ENCODE measurements at regions not wholly inside any gene's neighbourhood (a gene's known extent, or its start where the extent isn't known, plus 50 kb on each side); places are given as distances from the start of the nearest gene placed in this dataset.

- CTCF ChIA-PET = no interaction called here
- no peak overlapping the region for H3K27ac Mint-ChIP-seq
- no peaks in the 10 kb centered on the region for H3K36me3 Mint-ChIP-seq
- H3K9me3 Mint-ChIP-seq (ENCODE audit: low read depth) = peaks cover 5% of the 10 kb centered on the region
- DNase-seq (no peak), ATAC-seq (no peak)
- H3K4me3 Mint-ChIP-seq = no peak overlapping the region
- no peaks in the 10 kb centered on the region for H3K27me3 Mint-ChIP-seq
- no peaks in the 10 kb centered on the region for H3K4me1 Mint-ChIP-seq
Measured at GRCh38 chr5:4220016-4220415, 624.4 kb downstream of the IRX1 start.

GRCh38 chr5:4221048-4221447 lies 625.4 kb downstream of the IRX1 start:
- no peaks in the 10 kb centered on the region for H3K27me3 Mint-ChIP-seq

GRCh38 chr5:4222147-4222546 lies 626.5 kb downstream of the IRX1 start:
- no peak overlapping the region for H3K27ac Mint-ChIP-seq
- peaks cover 5% of the 10 kb centered on the region for H3K9me3 Mint-ChIP-seq (ENCODE audit: low read depth)
- H3K4me1 Mint-ChIP-seq = no peaks in the 10 kb centered on the region
- CTCF ChIA-PET = no interaction called here
- ATAC-seq (no peak), DNase-seq (no peak)
- no peak overlapping the region for H3K4me3 Mint-ChIP-seq
- no peaks in the 10 kb centered on the region for H3K36me3 Mint-ChIP-seq
- H3K27me3 Mint-ChIP-seq = no peaks in the 10 kb centered on the region

More at GRCh38 chr5:4221048-4221447, 625.4 kb downstream of the IRX1 start:
- Mint-ChIP-seq H3K36me3 (no peaks in the 10 kb centered on the region), H3K4me1 (no peaks in the 10 kb centered on the region), H3K27ac (no peak overlapping the region), H3K4me3 (no peak overlapping the region), H3K9me3 (ENCODE audit: low read depth) (peaks cover 5% of the 10 kb centered on the region)
- ATAC-seq = no peak
- no peak for DNase-seq
- CTCF ChIA-PET = no interaction called here

DNA sequence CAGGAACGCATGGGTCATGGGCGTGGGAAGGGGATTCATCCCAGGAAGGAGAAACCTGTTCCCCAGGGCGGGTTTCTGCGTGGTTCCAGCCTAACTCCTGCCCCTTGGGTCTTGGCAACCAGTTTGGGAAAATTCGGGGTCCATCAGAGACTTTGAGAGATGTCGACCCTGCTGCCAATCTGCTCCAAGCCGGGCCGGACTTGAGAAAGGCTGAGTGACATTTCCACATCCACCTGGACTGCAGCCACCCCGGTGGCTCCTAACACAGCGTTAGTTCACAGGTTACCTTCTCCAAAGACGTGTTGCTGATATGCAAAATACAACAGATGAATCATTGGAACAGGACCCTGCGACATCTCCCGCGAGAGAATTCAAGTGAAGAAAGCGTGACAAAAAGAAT lies 627.2 kb downstream of the IRX1 start:
- ATAC-seq = no peak

GRCh38 chr5:4225741-4226140 lies 630.1 kb downstream of the IRX1 start:
- H3K4me3 Mint-ChIP-seq = no peak overlapping the region
- no peaks in the 10 kb centered on the region for H3K27me3 Mint-ChIP-seq
- H3K36me3 Mint-ChIP-seq = no peaks in the 10 kb centered on the region
- H3K4me1 Mint-ChIP-seq = no peaks in the 10 kb centered on the region
- H3K9me3 Mint-ChIP-seq (ENCODE audit: low read depth) = peaks cover 4% of the 10 kb centered on the region
- ATAC-seq (no peak), DNase-seq (no peak)
- CTCF ChIA-PET = no interaction called here
- H3K27ac Mint-ChIP-seq = no peak overlapping the region

More for the DNA sequence above, 627.2 kb downstream of the IRX1 start:
- no peak for DNase-seq
- H3K4me1 Mint-ChIP-seq = no peaks in the 10 kb centered on the region
- no peaks in the 10 kb centered on the region for H3K27me3 Mint-ChIP-seq
- H3K36me3 Mint-ChIP-seq = no peaks in the 10 kb centered on the region
- CTCF ChIA-PET = no interaction called here
- H3K4me3 Mint-ChIP-seq = no peak overlapping the region
- H3K9me3 Mint-ChIP-seq (ENCODE audit: low read depth) = peaks cover 3% of the 10 kb centered on the region
- H3K27ac Mint-ChIP-seq = no peak overlapping the region

- no peaks in the 10 kb centered on the region for H3K36me3 Mint-ChIP-seq
Measured at GRCh38 chr5:4226565-4226964, 630.9 kb downstream of the IRX1 start.

DNA sequence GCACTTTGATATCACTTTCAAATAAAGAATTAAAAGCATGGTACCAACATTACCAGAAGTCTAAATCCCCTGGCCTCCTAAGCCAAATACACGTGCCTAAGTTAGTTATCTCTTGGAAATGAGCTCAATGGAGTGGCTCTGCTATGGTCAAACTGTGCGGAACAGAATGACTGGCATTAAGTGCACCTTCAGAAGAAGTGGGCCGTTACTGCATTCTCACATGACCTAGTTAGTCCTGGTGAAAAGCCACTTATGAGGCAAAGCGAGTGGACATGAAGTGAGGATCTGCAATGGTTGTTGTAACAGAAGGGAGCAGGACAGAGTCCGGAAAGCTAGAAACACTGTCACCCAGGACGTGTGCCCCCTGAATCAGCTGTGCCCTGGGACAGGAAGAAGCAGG lies 633.1 kb downstream of the IRX1 start:
- Mint-ChIP-seq H3K9me3 (ENCODE audit: low read depth) (peaks cover 5% of the 10 kb centered on the region), H3K4me1 (no peaks in the 10 kb centered on the region), H3K27ac (no peak overlapping the region), H3K4me3 (no peak overlapping the region), H3K36me3 (no peaks in the 10 kb centered on the region), H3K27me3 (no peaks in the 10 kb centered on the region)
- CTCF ChIA-PET = no interaction called here
- DNase-seq = no peak
- ATAC-seq = no peak

More at GRCh38 chr5:4226565-4226964, 630.9 kb downstream of the IRX1 start:
- H3K4me1 Mint-ChIP-seq = no peaks in the 10 kb centered on the region
- H3K4me3 Mint-ChIP-seq = no peak overlapping the region
- CTCF ChIA-PET = no interaction called here
- DNase-seq (no peak), ATAC-seq (no peak)
- no peak overlapping the region for H3K27ac Mint-ChIP-seq
- no peaks in the 10 kb centered on the region for H3K27me3 Mint-ChIP-seq
- H3K9me3 Mint-ChIP-seq (ENCODE audit: low read depth) = peaks cover 4% of the 10 kb centered on the region

DNA sequence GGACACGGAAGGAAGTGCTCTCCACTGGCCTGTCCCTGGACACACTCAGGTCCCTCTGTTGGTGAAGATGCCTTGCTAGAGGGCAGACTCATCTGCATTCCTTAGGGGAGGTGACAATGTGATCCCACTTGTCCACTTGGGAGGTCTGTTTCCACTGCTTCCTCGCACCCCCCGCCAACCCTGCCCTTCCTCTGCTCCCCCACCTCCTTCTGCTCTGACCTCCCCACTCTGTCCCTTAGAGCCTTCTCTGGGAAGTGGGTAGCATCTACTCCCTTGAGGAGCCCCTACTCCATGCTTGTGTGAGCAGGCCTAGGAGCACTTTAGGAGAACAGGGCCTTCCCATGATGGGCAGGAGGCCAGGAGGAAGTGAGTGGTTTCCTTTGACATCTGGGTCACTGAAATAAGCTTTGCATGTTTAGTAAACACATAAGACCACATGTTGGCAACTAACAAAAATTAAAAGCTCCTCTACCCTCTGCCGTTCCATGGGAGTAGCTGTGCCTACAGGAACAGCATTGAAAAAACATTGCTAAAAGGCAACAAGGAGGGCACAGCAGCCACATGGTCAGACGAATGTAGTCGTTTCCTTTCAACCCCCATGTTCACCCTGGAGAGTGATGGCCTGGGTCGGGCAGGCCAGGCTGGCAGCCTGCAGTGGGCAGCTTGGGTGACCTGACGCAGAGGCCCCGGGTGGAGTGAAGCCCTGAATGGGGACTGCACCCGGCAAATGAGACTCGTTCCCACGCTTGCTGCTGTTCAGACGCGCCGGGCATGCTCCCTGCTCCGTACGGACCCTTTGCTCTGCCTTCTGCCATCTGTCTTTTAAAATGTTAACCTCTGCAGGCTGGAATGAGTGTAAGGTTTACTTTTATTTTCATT lies 634.0 kb downstream of the IRX1 start:
- CTCF ChIA-PET = no interaction called here
- Mint-ChIP-seq H3K36me3 (no peaks in the 10 kb centered on the region), H3K4me3 (no peak overlapping the region), H3K27me3 (no peaks in the 10 kb centered on the region), H3K4me1 (no peaks in the 10 kb centered on the region), H3K27ac (no peak overlapping the region), H3K9me3 (ENCODE audit: low read depth) (peaks cover 12% of the 10 kb centered on the region)
- DNase-seq (no peak), ATAC-seq (no peak)

DNA sequence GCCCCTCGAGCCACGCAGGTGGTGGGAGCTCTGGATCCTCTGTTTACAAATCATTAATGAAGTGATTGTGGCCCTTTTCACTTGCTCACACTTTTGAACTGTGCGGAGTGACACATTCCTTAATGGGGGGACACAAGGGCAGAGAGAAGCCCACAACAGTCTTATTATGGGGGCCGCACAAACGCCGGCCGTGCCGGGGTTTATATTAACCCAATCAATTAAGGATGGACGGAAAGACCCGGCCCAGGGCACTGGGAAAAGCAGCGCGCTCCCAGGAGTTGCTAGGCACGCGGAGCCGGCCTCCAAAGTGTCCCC lies 634.8 kb downstream of the IRX1 start:
- Mint-ChIP-seq H3K36me3 (no peaks in the 10 kb centered on the region), H3K4me1 (no peaks in the 10 kb centered on the region), H3K4me3 (no peak overlapping the region), H3K27me3 (no peaks in the 10 kb centered on the region), H3K9me3 (ENCODE audit: low read depth) (peaks cover 15% of the 10 kb centered on the region), H3K27ac (no peak overlapping the region)
- CTCF ChIA-PET = no interaction called here
- no peak for ATAC-seq
- DNase-seq = no peak

DNA sequence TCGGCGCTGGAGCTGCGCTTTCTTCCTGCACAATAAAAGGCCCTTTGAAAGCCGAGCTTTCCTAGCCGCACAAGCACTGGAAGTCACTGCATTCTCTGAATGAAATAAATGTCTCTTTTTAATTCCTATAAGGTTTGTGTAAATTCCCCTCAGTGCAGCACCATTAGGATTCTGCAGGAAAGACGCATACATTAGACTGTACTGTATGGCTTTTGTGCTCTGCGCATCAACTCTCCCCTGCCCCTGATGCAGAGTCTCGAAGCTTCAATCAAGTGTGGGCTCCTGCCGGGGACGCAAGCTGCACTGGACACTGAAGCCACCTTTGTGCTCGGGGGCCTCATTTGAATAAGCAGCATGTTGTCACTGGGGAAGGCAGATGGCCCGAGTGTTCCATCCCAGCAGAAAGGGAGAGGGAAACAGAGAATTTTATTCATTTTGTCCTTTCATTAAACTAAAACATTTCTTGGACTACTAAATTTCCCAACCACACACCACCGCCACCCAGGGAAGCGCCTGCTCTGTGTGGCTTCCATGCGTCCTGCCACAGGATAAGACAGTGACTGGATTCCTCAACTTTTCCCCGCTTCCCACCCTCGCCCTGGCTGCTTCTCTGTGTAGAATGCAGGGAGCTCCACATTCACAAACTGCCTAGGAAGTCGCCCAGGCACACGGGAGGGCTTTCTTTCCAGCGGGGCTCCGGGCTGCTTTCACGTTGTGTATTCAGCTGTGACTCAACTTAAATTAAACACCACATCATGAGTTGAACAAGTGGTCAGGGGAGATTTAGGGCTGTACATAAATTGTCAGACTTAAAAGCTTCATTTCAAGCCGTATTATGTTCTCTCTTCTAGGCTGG lies 635.4 kb downstream of the IRX1 start:
- Mint-ChIP-seq H3K4me1 (no peaks in the 10 kb centered on the region), H3K36me3 (no peaks in the 10 kb centered on the region), H3K27me3 (no peaks in the 10 kb centered on the region), H3K9me3 (ENCODE audit: low read depth) (peaks cover 15% of the 10 kb centered on the region), H3K4me3 (no peak overlapping the region), H3K27ac (no peak overlapping the region)
- CTCF ChIA-PET = no interaction called here
- ATAC-seq = no peak
- no peak for DNase-seq

GRCh38 chr5:4232084-4232483 lies 636.5 kb downstream of the IRX1 start:
- no peak overlapping the region for H3K27ac Mint-ChIP-seq
- H3K9me3 Mint-ChIP-seq (ENCODE audit: low read depth) = peaks cover 15% of the 10 kb centered on the region
- no peaks in the 10 kb centered on the region for H3K27me3 Mint-ChIP-seq
- ATAC-seq = no peak
- DNase-seq = no peak
- no peaks in the 10 kb centered on the region for H3K36me3 Mint-ChIP-seq
- CTCF ChIA-PET = no interaction called here
- no peak overlapping the region for H3K4me3 Mint-ChIP-seq
- H3K4me1 Mint-ChIP-seq = no peaks in the 10 kb centered on the region

DNA sequence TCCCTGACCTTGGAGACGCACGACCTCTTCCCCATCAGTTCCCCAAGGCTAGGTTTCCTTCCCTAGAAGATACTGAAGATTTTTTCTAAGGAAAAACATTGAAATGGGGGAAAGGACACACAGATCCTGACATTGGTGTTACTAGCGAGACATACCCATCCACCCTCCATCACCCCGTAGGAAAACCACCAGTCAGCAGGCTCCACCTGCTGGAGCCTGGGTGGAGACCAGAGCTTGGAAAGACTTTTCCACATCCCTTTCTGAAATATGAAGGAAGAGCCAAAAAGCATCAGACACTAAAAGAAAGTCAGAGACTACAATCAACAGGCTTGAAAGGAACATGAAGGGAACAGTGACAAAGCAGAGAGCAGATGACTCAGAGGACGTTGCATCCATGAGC lies 638.0 kb downstream of the IRX1 start:
- H3K9me3 Mint-ChIP-seq (ENCODE audit: low read depth) = peaks cover 12% of the 10 kb centered on the region
- H3K36me3 Mint-ChIP-seq = no peaks in the 10 kb centered on the region
- CTCF ChIA-PET = no interaction called here
- DNase-seq (no peak), ATAC-seq (no peak)
- H3K4me1 Mint-ChIP-seq = no peaks in the 10 kb centered on the region
- no peak overlapping the region for H3K4me3 Mint-ChIP-seq
- no peak overlapping the region for H3K27ac Mint-ChIP-seq
- H3K27me3 Mint-ChIP-seq = no peaks in the 10 kb centered on the region

- CTCF ChIA-PET = no interaction called here
- Mint-ChIP-seq H3K27ac (no peak overlapping the region), H3K4me3 (no peak overlapping the region), H3K4me1 (no peaks in the 10 kb centered on the region), H3K27me3 (no peaks in the 10 kb centered on the region), H3K9me3 (ENCODE audit: low read depth) (peaks cover 15% of the 10 kb centered on the region), H3K36me3 (no peaks in the 10 kb centered on the region)
- DNase-seq (no peak), ATAC-seq (no peak)
Measured at GRCh38 chr5:4243479-4244264, 648.0 kb downstream of the IRX1 start.

All from activated CD8-positive, alpha-beta memory T cell treated with anti-CD3 and anti-CD28 coated beads, Interleukin-2, amount 10 ng/mL, durations not matched to agents 7 days and 5 days (primary cell).